ENCODE measurements at regions not wholly inside any gene's neighbourhood (a gene's known extent, or its start where the extent isn't known, plus 50 kb on each side); places are given as distances from the start of the nearest gene placed in this dataset.

DNA sequence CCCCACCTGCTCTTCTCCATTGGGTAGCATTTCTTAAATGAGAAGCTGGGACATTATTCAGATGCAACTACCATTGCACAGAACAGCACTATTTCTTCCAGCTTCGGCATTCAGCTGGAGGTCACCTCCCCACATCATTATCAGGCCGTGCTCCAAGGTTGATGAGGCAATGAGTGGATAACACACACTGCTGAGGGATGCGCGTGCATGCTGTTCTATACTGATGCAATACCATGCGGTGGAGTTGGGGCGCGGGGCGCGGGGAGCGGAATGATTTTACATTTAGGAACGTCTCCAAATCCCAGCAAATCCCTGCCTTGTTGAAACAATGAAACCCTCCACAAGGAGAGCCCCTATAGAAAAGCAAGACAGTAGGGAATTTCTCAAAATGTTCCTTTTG is 283.4 kb downstream of the GRIN2B start:
- DNase-seq: peak in 2 of 10 donors; percentile 12 to 81
- intact Hi-C loops (cut with DNase I): no loop called here

- no peak for DNase-seq
- intact Hi-C loops (cut with DNase I): no loop called here
Measured at GRCh38 chr12:13695781-13696180, 285.6 kb downstream of the GRIN2B start.

DNA sequence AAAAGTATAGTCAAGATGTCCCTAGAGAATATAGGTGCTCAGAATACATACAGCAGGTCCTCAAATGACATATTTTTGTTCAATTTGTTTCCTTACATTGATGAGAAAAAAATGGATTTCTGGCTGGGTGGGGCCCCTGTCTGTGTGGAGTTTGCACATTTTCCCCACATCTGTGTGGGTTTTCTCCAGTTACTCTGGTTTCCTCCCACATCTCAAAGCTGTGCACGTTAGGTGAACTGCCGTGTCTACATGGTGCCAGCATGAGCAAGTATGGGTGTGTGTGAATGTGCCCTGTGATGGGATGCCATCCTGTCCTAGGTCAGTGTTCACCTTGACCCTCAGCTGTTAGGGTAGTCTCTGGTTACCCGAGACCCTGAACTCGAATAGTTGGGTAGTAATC is 289.1 kb downstream of the GRIN2B start:
- no peak for DNase-seq
- intact Hi-C loops (cut with DNase I): no loop called here

GRCh38 chr12:13691598-13691997 is 289.8 kb downstream of the GRIN2B start:
- intact Hi-C loops (cut with DNase I): no loop called here
- no peak for DNase-seq

GRCh38 chr12:13687633-13688032 is 293.8 kb downstream of the GRIN2B start:
- no peak for DNase-seq
- intact Hi-C loops (cut with DNase I): no loop called here

- DNase-seq: no peak
- intact Hi-C loops (cut with DNase I): no loop called here
Measured at GRCh38 chr12:13686260-13686659, 295.1 kb downstream of the GRIN2B start.

DNA sequence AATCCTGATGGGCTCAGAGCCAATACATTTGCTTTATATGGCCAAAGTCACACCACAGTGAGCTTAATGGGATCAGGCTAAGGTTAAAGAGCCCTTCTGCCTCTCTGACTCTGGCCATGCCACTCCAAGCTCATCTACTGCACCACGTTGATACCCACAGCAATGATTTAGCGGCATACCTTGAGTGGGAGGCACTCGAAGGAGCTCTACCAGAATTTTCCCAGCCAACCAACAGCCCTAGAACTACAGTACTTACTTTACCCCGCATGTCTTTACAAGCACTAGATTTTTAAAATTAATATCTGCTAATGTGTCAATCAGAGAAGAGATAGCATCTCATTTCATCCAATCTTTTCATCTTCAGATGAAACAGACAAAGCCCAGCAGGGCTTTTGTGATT is 300.5 kb downstream of the GRIN2B start:
- intact Hi-C loops (cut with DNase I): no loop called here
- DNase-seq: no peak

- DNase-seq: no peak
Measured at GRCh38 chr12:13676880-13677279, 304.5 kb downstream of the GRIN2B start.

DNA sequence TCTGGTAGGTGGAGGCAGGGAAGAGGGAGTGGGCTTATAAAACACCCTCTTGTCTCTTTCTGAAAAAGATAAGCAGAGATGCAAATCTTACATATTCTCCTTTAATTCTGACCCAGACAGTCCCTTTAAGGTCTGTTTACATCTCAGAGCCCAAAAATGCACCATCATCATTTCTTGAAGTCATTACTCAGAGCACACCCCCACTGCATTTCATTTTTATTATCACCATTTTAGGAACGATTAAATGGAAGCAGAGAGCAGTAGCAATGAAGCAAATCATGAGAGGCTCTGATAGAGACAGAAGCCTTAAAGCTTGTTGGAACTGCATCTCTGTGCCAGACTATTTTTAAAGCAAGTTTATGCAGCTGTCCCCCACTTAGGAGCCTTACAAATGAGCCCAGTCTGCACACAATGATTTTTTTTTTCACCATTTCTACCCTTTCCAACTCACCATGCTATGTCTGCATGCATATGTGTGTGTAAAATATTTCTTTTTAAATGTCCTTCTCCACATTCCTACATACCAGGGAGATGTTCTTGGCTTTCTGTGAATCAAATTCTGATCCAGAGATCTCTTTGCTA is 311.0 kb downstream of the GRIN2B start:
- intact Hi-C loops (cut with DNase I): no loop called here
- no peak for DNase-seq

More at GRCh38 chr12:13676880-13677279, 304.5 kb downstream of the GRIN2B start:
- intact Hi-C loops (cut with DNase I): no loop called here

- intact Hi-C loops (cut with DNase I): no loop called here
- DNase-seq: no peak
Measured at GRCh38 chr12:13668880-13669279, 312.5 kb downstream of the GRIN2B start.

DNA sequence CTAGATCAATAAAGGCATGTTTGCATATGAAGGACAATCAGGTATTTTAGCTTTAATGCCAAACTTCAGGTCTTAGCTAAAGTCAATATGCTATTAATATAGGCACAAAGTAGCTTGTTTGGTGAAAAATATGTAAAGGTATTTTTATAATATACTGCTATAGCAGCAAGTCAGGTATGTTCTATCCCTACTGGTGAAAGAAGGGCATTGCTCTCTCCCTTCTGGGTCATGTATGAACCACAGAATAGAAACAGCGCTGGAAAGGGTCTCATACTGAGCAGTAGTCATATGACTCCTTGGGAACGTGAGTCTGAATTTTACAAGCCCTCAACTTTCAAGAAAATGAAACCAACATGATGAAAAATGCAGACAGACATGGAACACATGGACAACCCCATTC is 314.6 kb downstream of the GRIN2B start:
- intact Hi-C loops (cut with DNase I): no loop called here
- DNase-seq: no peak

GRCh38 chr12:13661005-13661887 is 320.2 kb downstream of the GRIN2B start:
- peak; percentile 15 to 93 (median 55) for DNase-seq
- intact Hi-C loops (cut with DNase I): loop anchor here (1.0 to 2.0 kb wide), 2 partner anchors 298 to 383 kb away; no protein-coding TSS in a partner anchor

- no peak for DNase-seq
- intact Hi-C loops (cut with DNase I): no loop called here
Measured at GRCh38 chr12:13654456-13654855, 326.9 kb downstream of the GRIN2B start.

- no peak for DNase-seq
- intact Hi-C loops (cut with DNase I): no loop called here
Measured at GRCh38 chr12:13652105-13652504, 329.3 kb downstream of the GRIN2B start.

DNA sequence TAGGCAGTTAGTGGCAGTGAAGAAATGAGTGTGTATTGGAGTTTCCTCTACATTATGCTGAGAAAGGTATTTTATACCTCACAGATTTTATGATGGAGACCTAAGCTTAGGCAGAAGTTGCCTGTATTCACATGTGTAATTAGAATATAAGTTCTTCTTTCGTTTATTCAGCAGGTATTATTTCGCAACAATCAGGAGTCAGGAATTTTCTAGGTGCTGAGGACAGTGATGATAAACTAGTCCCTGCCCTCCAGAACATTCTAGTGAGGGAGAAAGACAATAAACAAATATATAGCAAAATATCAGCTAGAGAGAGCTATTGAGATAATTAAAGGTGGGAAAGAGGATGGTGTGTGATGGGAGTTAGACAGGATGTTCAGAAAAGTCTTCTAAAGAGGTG is 345.7 kb downstream of the GRIN2B start:
- intact Hi-C loops (cut with DNase I): no loop called here

DNA sequence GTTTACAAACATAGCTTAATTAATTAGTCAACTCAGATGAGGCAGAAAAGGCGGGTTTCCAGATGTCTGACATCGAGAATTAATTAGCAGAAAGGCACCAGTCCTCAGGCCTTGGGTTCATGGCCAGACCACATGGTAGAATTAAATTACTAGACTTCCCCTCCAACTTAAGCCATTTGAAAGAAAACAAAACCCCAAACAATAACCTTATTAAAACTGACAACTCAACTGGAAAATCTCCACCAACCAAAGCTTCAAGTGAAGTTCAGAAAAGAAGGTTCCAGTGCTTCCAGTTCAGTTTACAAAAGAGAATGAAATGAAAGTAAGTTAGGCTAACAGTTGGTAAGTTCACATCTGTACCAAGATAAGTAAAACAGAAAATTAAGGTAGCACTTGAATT is 349.5 kb downstream of the GRIN2B start:
- intact Hi-C loops (cut with DNase I): no loop called here
- DNase-seq: no peak

More for the DNA sequence above, 345.7 kb downstream of the GRIN2B start:
- DNase-seq: no peak

DNA sequence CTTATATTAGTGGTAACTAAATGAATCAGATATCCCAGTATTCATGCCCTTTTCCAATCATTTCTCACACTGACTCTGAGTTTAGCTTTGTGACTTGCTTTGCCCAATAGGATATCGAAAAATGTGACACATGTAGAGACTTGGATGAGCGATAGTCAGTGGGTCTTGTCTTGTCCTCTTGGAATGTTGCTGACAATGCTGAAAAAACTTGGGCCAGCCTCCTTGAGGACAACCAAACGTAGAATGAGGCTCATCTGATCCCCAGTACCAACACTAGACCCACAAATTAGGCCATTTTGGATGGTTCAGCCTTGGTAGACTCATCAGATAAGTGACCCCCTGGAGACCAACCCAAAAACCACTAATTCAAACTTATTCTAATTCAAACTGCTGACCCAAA is 351.0 kb downstream of the GRIN2B start:
- no peak for DNase-seq
- intact Hi-C loops (cut with DNase I): no loop called here

GRCh38 chr12:13628067-13628466 is 353.3 kb downstream of the GRIN2B start:
- intact Hi-C loops (cut with DNase I): no loop called here
- no peak for DNase-seq

- intact Hi-C loops (cut with DNase I): no loop called here
- DNase-seq: no peak
Measured at GRCh38 chr12:13627536-13627935, 353.9 kb downstream of the GRIN2B start.

DNA sequence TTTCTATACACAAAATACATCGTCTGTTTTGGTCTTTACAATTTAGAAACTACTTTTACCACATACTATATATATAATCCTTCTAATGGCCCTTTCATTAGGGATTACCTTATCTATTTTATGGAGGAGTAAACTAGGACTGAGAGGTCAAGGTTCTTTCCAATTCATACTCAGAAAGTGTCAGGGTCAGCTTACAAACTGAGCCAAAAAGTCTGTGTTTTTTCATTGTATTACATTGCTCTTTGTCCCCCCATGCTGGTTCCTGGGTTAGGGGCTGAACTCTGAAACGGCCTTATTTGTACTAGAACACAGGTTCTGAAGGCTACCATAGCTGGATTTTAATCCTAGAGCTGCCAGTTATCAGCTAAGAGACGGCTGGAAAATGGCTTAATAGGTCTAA is 368.1 kb downstream of the GRIN2B start:
- no peak for DNase-seq
- intact Hi-C loops (cut with DNase I): no loop called here

DNA sequence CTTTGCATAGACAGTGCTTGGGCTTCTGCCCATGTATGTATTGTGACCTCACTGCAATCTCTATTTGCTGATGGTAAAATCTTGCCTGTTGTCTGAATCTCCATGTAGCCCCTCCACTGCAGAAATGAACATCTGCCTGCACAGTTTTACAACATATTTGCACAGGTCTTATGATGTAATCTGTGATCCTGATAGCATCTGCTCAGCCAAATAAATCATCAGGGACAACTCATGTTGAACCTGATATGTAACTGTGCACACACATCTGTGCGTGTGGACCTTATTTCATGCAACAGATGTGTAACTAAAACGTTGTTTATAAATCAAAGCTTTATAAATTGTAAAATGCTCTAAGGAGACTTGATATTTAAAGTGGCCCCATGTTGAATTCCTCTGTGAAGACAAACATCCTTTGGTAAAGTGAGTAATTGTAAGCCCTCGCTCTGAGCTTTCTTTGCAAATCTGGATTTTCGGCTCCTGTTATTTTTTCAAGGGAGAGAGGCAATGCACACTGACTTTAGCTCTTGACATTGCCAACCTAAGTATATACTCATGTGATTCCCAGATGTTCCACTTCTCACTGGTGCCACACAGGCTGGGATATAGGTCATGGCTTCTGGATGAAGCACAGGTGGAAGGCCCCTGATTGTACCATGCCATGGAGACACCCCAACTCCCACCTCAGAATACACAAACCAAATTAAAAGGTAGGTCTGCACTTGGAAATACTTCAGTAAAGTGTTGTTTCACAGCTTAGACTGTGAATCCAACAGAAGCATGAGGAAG is 371.3 kb downstream of the GRIN2B start:
- intact Hi-C loops (cut with DNase I): no loop called here
- no peak for DNase-seq
